Testis (tissue), 2 donors: ENCODE measurements at regions not wholly inside any gene's neighbourhood (a gene's known extent, or its start where the extent isn't known, plus 50 kb on each side); places are given as distances from the start of the nearest gene placed in this dataset.

Experiments
- POLR2A ChIP-seq: fragments of 450-650 bp; IDR thresholded peaks from one replicate; pipeline ENCODE4 v1.6.1; 2017; ENCODE audit warnings: antibody characterized with exemption, mild to moderate bottlenecking, moderate library complexity
- TF ChIP-seq, protein P1 (sequence below), 3 experiments: fragments of 450-650 bp in 2 of 3; fragments of 200-600 bp in 1 of 3; sonication (generic) in 1 of 3; IDR thresholded peaks; one replicate each; pipeline ENCODE4 v1.5.1; 2016 to 2019; ENCODE audit warnings: antibody characterized with exemption in 3 of 3, mild to moderate bottlenecking in 2 of 3, moderate library complexity in 1 of 3

DNA sequence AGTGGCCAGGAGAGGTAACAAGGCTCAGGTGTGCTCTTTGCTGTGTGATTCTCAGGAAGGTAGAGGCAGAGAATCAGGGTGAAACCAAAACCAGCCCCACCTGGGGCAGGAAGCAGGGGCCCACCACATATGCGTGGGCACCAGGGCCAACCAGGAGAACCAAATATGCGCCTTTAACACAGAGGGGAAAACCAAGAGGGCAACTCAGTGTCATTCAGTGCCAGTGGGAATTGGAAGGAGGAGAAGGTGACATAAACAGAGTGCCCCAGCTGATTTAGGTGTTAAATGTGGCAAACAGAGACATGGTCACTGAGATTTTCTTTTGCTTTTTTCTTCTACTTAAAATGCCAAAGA is 106.8 kb upstream of the MAMLD1 start:
- TF ChIP-seq, protein P1, sequence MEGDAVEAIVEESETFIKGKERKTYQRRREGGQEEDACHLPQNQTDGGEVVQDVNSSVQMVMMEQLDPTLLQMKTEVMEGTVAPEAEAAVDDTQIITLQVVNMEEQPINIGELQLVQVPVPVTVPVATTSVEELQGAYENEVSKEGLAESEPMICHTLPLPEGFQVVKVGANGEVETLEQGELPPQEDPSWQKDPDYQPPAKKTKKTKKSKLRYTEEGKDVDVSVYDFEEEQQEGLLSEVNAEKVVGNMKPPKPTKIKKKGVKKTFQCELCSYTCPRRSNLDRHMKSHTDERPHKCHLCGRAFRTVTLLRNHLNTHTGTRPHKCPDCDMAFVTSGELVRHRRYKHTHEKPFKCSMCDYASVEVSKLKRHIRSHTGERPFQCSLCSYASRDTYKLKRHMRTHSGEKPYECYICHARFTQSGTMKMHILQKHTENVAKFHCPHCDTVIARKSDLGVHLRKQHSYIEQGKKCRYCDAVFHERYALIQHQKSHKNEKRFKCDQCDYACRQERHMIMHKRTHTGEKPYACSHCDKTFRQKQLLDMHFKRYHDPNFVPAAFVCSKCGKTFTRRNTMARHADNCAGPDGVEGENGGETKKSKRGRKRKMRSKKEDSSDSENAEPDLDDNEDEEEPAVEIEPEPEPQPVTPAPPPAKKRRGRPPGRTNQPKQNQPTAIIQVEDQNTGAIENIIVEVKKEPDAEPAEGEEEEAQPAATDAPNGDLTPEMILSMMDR (IDR thresholded peaks at IDR 0.05): no peak
- TF ChIP-seq POLR2A: no peak
